GM21786 (cell line): ENCODE measurements at regions not wholly inside any gene's neighbourhood (a gene's known extent, or its start where the extent isn't known, plus 50 kb on each side); places are given as distances from the start of the nearest gene placed in this dataset.
"Not testable (repeated sequence)": the region's sequence is repeated elsewhere in the genome, so short reads cannot be mapped to it uniquely, and the experiment has no call there.

ENCODE experiments used
- ATAC-seq: cut with Tn5 transposase; IDR thresholded peaks from one replicate; pipeline ENCODE4 v1.9.1; 2021; ENCODE audit not compliant: unreplicated experiment

- no peak for ATAC-seq
Measured at GRCh38 chrX:1060562-1060960, 151.9 kb downstream of the CRLF2 start.

- no peak for ATAC-seq
Measured at GRCh38 chrX:1059576-1060561, 152.6 kb downstream of the CRLF2 start.

- ATAC-seq = not testable (repeated sequence)
Measured at GRCh38 chrX:1053600-1053999, 158.8 kb downstream of the CRLF2 start.

DNA sequence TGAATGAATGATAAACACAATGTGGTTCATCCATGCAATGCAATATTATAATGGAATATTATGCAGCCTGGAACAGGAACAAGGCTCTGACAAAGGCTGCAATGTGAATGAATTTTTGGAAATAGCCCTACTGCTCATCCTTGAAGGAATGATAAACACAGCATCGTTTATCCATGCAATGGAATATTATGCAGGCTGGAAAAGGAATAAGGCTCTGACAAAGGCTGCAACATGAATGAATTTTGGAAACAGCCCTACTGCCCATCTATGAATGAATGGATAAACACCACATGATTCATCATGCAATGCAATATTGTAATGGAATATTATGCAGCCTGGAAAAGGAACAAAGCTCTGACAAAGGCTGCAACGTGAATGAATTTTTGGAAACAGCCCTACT is 159.4 kb downstream of the CRLF2 start:
- no peak for ATAC-seq

- ATAC-seq = no peak
Measured at GRCh38 chrX:1052021-1052420, 160.4 kb downstream of the CRLF2 start.

DNA sequence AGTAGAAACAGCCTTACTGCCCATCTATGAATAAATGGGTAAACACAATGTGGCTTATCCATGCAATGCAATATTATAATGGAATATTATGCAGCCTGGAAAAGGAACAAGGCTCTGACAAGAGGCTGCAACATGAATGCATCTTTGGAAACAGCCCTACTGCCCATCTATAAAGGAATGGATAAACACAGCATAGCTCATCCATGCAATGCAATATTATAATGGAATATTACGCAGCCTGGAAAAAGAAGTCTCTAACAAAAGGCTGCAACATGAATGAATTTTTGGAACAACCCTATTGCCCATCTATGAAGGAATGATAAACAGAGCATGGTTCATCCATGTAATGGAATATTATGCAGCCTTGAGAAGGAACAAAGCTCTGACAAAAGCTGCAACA is 161.0 kb downstream of the CRLF2 start:
- no peak for ATAC-seq

DNA sequence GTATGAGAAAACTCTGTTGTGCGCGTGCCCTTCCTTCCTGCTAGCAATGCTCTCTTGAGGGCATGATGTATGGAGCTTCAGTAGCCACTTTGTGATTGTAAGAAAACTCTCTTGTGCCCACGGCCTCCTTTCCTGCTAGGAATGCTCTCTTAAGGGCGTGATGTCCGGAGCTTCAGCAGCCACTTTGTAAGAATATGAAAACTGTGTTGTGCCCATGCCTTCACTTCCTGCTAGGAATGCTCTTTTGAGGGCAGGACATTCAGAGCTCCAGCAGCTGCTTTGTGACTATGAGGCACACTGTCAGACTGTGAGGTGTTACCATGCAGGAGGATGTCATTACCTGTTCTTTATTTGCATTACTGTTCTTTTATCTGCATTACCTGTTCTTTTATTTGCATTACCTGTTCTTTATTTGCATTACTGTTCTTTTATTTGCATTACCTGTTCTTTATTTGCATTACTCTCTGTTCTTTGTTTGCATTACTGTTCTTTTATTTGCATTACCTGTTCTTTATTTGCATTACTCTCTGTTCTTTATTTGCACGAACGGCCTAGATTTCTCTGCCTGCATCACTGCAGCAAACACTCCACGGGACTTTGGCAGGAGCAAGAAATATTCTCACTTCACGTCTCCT is 166.7 kb downstream of the CRLF2 start:
- ATAC-seq = no peak

DNA sequence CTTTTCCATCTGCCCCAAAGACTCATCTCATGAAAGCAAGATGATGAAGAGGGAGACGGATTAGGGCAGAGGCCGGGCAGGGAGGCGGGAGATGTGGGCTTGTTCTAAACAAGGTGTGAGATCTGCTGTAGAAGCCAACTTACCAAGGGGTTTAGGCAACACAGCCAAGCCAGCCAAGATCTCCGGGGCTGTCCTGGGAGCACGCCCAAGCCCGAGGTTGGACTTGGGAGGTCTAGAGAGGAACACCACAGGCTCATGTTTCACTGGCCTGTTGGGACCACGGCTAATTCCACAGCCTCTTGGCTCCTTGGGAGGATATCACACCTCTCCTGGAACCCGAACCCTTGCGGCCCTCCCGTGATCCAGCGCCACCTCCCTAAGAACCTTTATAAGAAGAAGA is 171.4 kb downstream of the CRLF2 start:
- ATAC-seq = no peak

DNA sequence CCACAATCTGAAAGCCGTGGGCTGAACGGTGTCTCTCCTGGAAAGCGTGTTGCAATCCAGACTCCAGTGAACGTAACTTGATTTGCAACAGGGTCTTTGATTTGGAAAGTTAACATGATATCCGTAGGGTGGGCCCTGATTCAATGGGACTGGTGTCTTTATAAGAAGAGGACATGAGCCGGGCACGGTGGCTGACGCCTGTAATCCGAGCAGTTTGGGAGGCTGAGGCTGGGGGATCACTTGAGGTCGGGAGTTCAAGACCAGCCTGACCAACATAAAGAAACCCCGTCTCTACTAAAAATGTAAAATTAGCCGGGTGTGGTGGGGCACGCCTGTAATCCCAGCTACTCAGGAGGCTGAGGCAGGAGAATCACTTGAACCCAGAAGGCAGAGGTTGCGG is 176.5 kb downstream of the CRLF2 start:
- not testable (repeated sequence) for ATAC-seq

GRCh38 chrX:1035206-1035605 is 177.2 kb downstream of the CRLF2 start:
- ATAC-seq = no peak

- no peak for ATAC-seq
Measured at GRCh38 chrX:1034717-1035116, 177.7 kb downstream of the CRLF2 start.

- no peak for ATAC-seq
Measured at GRCh38 chrX:1031521-1032430, 180.7 kb downstream of the CRLF2 start.

- no peak for ATAC-seq
Measured at GRCh38 chrX:1029494-1029893, 183.0 kb downstream of the CRLF2 start.

DNA sequence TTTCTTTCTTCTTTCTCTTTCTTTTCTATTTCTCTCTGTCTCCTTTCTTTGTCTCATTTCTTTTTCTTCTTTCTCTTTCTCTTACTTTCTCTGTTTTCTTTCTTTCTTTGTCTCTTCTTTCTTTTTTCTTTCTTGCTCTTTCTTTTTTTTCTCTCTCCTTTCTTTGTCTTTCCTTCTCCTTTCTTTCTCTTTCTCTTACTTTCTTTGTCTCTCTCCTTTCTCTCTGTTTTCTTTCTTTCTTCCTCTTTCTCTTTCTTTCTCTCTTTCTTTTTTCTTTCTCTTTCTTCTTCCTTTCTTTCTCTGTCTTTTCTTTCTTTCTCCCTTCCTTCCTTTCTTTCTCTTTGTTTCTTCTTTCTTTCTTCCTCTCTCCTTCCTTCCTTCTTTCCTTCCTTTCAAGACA is 184.8 kb downstream of the CRLF2 start:
- no peak for ATAC-seq

DNA sequence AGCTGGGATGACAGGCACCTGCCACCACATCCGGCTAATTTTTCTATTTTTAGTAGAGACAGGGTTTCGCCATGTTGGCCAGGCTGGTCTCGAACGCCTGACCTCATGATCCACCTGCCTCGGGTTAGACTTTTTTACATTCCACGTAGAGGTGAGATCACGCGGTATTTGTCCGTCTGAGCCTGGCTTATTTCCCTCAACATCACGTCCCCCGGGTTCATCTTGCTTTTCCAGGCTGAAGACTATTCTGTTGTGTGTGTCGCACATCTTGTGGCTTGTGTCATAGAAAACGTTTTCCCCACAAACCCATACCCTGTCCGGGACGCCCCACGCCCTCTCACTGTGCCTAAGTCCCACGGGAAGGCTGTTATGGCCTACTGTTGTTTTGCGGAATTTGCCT is 185.3 kb downstream of the CRLF2 start:
- ATAC-seq = peak; percentile 44

- ATAC-seq = peak; percentile 58
Measured at GRCh38 chrX:1026263-1027015, 186.0 kb downstream of the CRLF2 start.

GRCh38 chrX:1025413-1025812 is 187.0 kb downstream of the CRLF2 start:
- ATAC-seq = no peak

GRCh38 chrX:1023676-1024075 is 188.8 kb downstream of the CRLF2 start:
- no peak for ATAC-seq

DNA sequence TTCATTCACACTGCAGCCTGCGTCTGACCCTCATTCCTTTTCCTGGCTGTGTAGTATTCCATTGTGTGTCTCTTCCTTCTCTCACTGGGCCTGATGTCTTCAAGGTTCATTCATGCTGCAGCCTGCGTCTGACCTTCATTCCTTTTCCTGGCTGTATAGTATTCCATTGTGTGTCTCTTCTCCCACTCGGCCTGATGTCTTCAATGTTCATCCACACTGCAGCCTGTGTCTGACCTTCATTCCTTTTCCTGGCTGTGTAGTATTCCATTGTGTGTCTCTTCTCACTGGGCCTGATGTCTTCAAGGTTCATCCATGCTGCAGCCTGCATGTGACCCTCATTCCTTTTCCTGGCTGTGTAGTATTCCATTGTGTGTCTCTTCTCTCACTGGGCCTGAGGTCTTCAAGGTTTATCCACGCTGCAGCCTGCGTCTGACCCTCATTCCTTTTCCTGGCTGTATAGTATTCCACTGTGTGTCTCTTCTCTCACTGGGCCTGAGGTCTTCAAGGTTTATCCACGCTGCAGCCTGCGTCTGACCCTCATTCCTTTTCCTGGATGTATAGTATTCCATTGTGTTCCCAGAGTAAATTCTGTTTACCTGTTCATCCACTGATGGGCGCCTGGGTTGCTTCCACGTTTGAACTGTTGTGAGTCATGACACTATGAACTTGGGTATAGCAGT is 191.0 kb downstream of the CRLF2 start:
- not testable (repeated sequence) for ATAC-seq

- ATAC-seq = no peak
Measured at GRCh38 chrX:1020634-1021166, 191.7 kb downstream of the CRLF2 start.
